ENCODE measurements at regions not wholly inside any gene's neighbourhood (a gene's known extent, or its start where the extent isn't known, plus 50 kb on each side); places are given as distances from the start of the nearest gene placed in this dataset.

DNA sequence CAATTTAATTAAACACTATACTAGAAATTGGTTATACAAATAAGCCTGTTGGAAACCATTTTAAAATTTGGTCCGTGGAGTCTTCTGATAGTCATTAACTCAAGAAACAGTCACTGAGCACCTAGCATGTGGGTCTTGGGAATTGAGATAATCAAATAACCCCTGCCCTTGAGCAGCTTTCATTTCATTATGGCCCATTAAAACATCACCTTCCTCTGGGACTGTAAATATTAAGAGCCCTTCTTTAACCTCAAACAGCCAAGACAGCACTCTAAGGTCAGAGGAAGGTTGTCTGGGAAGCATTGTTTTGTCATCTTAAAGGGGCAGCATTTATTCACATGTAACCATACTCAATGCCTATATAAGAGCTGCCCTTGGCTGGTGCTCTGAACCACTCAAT, 610.3 kb upstream of the USP24 start:
- H3K9me2 ChIP-seq (ENCODE audit: insufficient read depth), result no peaks in the 10 kb centered on the region
- no peak overlapping the region for H2AFZ ChIP-seq
- no peak overlapping the region for H3K27ac ChIP-seq
- H3K79me2 ChIP-seq (ENCODE audit: low read depth), result no peaks in the 10 kb centered on the region
- H3F3A ChIP-seq (ENCODE audit: insufficient read depth, low read depth), result no peaks in the 10 kb centered on the region
- POLR2A ChIA-PET (ENCODE audit: unreplicated experiment), result no interaction called here
- H3K4me2 ChIP-seq, result no peak overlapping the region
- no peak overlapping the region for H3K4me3 ChIP-seq
- CTCF ChIA-PET, result no interaction called here
- no peaks in the 10 kb centered on the region for H3K27me3 ChIP-seq (ENCODE audit: insufficient read depth, low read depth)
- H3K36me3 ChIP-seq (ENCODE audit: low read depth), result no peaks in the 10 kb centered on the region
- H3K4me1 ChIP-seq (replicated peaks; ENCODE audit: insufficient read depth), result peaks cover 6% of the 10 kb centered on the region
- no TSS peak for BruUV-seq (replicated peaks)
- intact Hi-C loops (cut with micrococcal nuclease; ENCODE audit: unreplicated experiment), result no loop called here
- no peak for DNase-seq
- no peak for TF ChIP-seq EZH2 (IDR thresholded peaks at IDR 0.05; ENCODE audit: low read depth)
- no peak for TF ChIP-seq CTCF (conservative IDR thresholded peaks at IDR 0.05)
- no peaks in the 10 kb centered on the region; the same call in 1 of the 2 replicates for H3K9me3 ChIP-seq (ENCODE audit: insufficient read depth, low read depth)
- H4K20me1 ChIP-seq (ENCODE audit: insufficient read depth), result no peaks in the 10 kb centered on the region

DNA sequence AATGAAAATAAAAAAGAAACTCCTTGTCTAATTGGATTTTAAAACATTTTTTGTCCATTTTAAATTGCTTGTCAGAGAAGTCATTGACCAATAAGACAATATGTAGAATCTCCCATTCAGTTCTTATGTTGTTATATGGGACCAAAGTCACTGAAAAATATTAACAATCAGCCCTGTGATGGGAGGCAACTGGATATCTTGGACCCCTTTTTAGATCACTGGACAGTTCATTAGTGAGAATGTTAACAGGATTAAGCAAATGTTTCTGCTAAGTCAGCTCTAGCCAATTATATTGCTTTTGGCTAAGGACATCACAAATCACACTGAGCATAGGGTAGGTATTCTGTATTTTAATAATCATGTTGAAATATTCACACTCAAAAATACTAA, 609.1 kb upstream of the USP24 start:
- no peak for DNase-seq
- no peak for TF ChIP-seq EZH2 (IDR thresholded peaks at IDR 0.05; ENCODE audit: low read depth)
- TF ChIP-seq CTCF (conservative IDR thresholded peaks at IDR 0.05), result no peak
- no peaks in the 10 kb centered on the region for H3K79me2 ChIP-seq (ENCODE audit: low read depth)
- ChIA-PET CTCF (no interaction called here), POLR2A (ENCODE audit: unreplicated experiment) (no interaction called here)
- no peak overlapping the region for H3K4me3 ChIP-seq
- no peaks in the 10 kb centered on the region for H3K36me3 ChIP-seq (ENCODE audit: low read depth)
- no peaks in the 10 kb centered on the region for H3K9me2 ChIP-seq (ENCODE audit: insufficient read depth)
- H3K9me3 ChIP-seq (ENCODE audit: insufficient read depth, low read depth), result no peaks in the 10 kb centered on the region; the same call in 1 of the 2 replicates
- no peak overlapping the region for H2AFZ ChIP-seq
- BruUV-seq (replicated peaks), result no TSS peak
- no peak overlapping the region for H3K27ac ChIP-seq
- H3K4me2 ChIP-seq, result no peak overlapping the region
- H3F3A ChIP-seq (ENCODE audit: insufficient read depth, low read depth), result no peaks in the 10 kb centered on the region
- no peaks in the 10 kb centered on the region for H3K27me3 ChIP-seq (ENCODE audit: insufficient read depth, low read depth)
- intact Hi-C loops (cut with micrococcal nuclease; ENCODE audit: unreplicated experiment), result no loop called here
- H4K20me1 ChIP-seq (ENCODE audit: insufficient read depth), result no peaks in the 10 kb centered on the region
- peaks cover 6% of the 10 kb centered on the region for H3K4me1 ChIP-seq (replicated peaks; ENCODE audit: insufficient read depth)

DNA sequence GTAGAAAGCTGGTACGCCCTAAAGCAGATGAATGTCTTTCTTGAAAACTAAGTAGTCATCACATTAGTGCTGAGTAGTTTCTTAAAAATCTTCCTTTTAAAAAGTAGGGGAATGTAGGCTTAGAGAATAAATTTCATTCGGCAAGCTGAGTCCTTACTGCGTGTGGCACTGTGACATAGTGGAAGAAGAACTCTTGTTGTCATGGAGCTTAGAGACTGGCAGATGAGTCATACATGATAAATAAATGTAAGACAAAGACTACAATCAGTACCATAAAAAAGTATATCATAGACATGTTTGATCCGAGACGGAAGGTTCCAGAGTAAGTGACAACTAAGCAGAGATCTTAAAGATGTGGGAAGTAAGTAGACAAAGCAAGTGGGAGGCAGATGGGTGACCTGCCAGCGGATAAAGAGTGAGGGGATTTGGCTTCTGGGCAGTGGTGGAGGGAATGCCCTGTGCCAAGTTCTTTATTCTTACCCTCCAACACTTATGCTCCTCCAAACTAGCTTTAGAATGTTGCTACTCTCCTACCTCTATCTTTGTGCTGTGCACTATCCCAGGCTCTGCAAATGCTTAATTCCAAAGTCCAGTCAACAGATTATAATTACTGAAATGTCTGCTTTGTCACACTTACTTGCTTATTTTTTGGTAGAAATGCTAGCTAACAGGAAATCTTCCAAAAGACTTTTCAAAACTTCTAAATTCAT, 608.5 kb upstream of the USP24 start:
- CTCF ChIA-PET, result interaction anchor here (0.6 kb wide), 1 partner anchor 761 kb away, joined by 3 read pairs; no protein-coding TSS in a partner anchor

More for the DNA sequence above, 608.5 kb upstream of the USP24 start:
- H3K4me1 ChIP-seq (replicated peaks; ENCODE audit: insufficient read depth), result peaks cover 6% of the 10 kb centered on the region
- H3K9me3 ChIP-seq (ENCODE audit: insufficient read depth, low read depth), result no peaks in the 10 kb centered on the region; the same call in 1 of the 2 replicates
- no peaks in the 10 kb centered on the region for H3K9me2 ChIP-seq (ENCODE audit: insufficient read depth)
- no peaks in the 10 kb centered on the region for H3K79me2 ChIP-seq (ENCODE audit: low read depth)
- POLR2A ChIA-PET (ENCODE audit: unreplicated experiment), result no interaction called here
- intact Hi-C loops (cut with micrococcal nuclease; ENCODE audit: unreplicated experiment), result no loop called here
- no peak for DNase-seq
- no peak overlapping the region for H3K4me3 ChIP-seq
- H3K36me3 ChIP-seq (ENCODE audit: low read depth), result no peaks in the 10 kb centered on the region
- H3K27ac ChIP-seq, result no peak overlapping the region
- no peaks in the 10 kb centered on the region for H4K20me1 ChIP-seq (ENCODE audit: insufficient read depth)
- H3K27me3 ChIP-seq (ENCODE audit: insufficient read depth, low read depth), result no peaks in the 10 kb centered on the region
- TF ChIP-seq EZH2 (IDR thresholded peaks at IDR 0.05; ENCODE audit: low read depth) (no peak), CTCF (conservative IDR thresholded peaks at IDR 0.05) (no peak)
- no peak overlapping the region for H3K4me2 ChIP-seq
- H3F3A ChIP-seq (ENCODE audit: insufficient read depth, low read depth), result no peaks in the 10 kb centered on the region
- H2AFZ ChIP-seq, result no peak overlapping the region
- BruUV-seq (replicated peaks), result no TSS peak
